Fibroblast of lung (primary cell): ENCODE measurements at regions not wholly inside any gene's neighbourhood (a gene's known extent, or its start where the extent isn't known, plus 50 kb on each side); places are given as distances from the start of the nearest gene placed in this dataset.

Experiments
- EZH2 ChIP-seq: IDR thresholded peaks from 2 replicates; pipeline ENCODE4 v1.5.1; 2012; ENCODE audit warnings: low read length, control low read depth, mild to moderate bottlenecking; ENCODE audit errors: missing control alignments
- TF ChIP-seq, protein P1 (sequence below), 2 donors: IDR thresholded peaks in 1 of 2; conservative IDR thresholded peaks in 1 of 2; 1 replicate in 1 of 2; 2 replicates in 1 of 2; pipeline ENCODE4 v1.5.1; 2011 to 2012; ENCODE audit warnings: low read length in 2 of 2, control low read depth in 1 of 2, inconsistent platforms in 1 of 2, low read depth in 1 of 2, mild to moderate bottlenecking in 1 of 2

DNA sequence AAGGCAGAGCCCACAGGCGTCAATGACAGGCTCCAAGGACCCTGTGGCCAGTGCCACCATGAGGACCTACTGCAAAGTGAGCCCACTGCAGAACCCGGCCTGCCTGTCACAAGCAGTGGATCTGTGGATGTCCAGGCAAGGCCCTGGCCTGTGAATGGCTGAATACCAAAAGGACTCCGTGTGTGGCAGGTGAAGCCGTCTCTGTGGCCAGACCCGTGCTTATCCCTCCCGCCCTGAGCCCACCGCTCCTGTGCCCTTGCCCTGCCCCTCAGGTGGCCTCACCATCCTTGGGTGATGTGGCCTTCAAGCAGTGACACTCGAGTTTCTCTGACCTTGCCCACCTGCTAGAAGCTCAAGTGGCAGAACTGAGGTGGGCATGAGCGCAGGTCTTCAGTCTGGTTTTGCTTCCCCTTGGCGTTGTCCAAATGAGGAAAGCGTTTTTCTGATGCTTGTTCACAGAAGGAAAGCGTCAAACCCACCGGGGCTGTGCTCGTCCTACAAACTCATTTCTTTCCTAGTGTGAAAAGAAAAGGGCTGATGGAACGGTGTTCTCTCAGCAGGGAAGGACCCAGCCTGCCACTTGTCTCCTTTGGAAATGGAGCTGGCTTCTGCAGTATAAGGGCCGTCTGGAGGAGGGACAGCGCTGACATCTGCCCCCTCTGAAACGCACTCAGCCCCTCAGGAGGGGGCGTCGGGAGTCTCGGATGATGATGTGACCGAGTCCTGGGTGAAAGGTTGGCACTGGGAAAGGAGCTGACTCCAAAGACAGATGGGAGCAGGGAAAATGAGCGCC lies 377.7 kb upstream of the IRX4 start:
- TF ChIP-seq, protein P1, sequence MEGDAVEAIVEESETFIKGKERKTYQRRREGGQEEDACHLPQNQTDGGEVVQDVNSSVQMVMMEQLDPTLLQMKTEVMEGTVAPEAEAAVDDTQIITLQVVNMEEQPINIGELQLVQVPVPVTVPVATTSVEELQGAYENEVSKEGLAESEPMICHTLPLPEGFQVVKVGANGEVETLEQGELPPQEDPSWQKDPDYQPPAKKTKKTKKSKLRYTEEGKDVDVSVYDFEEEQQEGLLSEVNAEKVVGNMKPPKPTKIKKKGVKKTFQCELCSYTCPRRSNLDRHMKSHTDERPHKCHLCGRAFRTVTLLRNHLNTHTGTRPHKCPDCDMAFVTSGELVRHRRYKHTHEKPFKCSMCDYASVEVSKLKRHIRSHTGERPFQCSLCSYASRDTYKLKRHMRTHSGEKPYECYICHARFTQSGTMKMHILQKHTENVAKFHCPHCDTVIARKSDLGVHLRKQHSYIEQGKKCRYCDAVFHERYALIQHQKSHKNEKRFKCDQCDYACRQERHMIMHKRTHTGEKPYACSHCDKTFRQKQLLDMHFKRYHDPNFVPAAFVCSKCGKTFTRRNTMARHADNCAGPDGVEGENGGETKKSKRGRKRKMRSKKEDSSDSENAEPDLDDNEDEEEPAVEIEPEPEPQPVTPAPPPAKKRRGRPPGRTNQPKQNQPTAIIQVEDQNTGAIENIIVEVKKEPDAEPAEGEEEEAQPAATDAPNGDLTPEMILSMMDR (conservative IDR thresholded peaks at IDR 0.05 in 1 of 2, IDR thresholded peaks at IDR 0.05 in 1 of 2; ENCODE audit: low read depth in 1 of 2, low read length in 2 of 2), result no peak
- no peak for TF ChIP-seq EZH2
